ENCODE measurements at regions not wholly inside any gene's neighbourhood (a gene's known extent, or its start where the extent isn't known, plus 50 kb on each side); places are given as distances from the start of the nearest gene placed in this dataset.
A peak's percentile ranks its signal among the peaks of the same experiment; 100 is the strongest.
"Not testable (repeated sequence)": the region's sequence is repeated elsewhere in the genome, so short reads cannot be mapped to it uniquely, and the experiment has no call there.

DNA sequence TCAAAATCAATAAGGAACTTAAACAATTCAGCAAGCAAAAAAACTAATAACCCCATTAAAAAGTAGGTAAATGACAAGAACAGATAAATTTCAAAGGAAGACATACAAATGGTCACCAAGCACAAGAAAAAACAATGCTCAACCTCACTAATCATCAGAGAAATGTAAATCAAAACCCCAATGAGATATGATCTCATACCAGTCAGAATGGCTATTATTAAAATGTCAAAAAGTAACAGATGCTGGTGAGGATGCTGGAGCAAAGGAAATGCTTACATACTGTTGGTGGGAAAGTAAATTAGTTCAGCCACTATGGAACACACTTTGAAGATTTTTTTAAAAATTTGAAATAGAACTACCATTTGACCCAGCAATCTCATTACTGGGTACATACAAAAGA lies 538.0 kb downstream of the TMX3 start:
- peaks cover 5% of the 10 kb centered on the region for H3K27me3 Mint-ChIP-seq (ENCODE audit: insufficient read depth, low read depth)
- H3K4me1 ChIP-seq, result no peaks in the 10 kb centered on the region
- no peaks in the 10 kb centered on the region for H3K79me2 ChIP-seq (ENCODE audit: low read depth)
- no peaks in the 10 kb centered on the region for H3K36me3 Mint-ChIP-seq
- DNase-seq (ENCODE audit: low spot score), result no peak
- H3K4me3 ChIP-seq, result no peak overlapping the region
- no peak overlapping the region for H3K4me3 Mint-ChIP-seq
- no peak overlapping the region for H3K27ac ChIP-seq
- H3K9me3 ChIP-seq (ENCODE audit: low read depth), result no peaks in the 10 kb centered on the region
- H3K27me3 ChIP-seq, result no peaks in the 10 kb centered on the region
- no peak overlapping the region for H2AFZ ChIP-seq (replicated peaks)
- H3K36me3 ChIP-seq, result no peaks in the 10 kb centered on the region
- no peaks in the 10 kb centered on the region for H3K9me3 Mint-ChIP-seq
- no peaks in the 10 kb centered on the region for H3K4me1 Mint-ChIP-seq
- no peaks in the 10 kb centered on the region for H3F3A ChIP-seq (ENCODE audit: low read depth)
- H4K20me1 ChIP-seq (ENCODE audit: low read depth), result no peaks in the 10 kb centered on the region
- H3K4me2 ChIP-seq, result no peak overlapping the region
- H3K9ac ChIP-seq, result no peak overlapping the region
- no peak overlapping the region for H3K27ac Mint-ChIP-seq
- no peak for TF ChIP-seq EZH2 (IDR thresholded peaks at IDR 0.05)
- TF ChIP-seq, protein P1, sequence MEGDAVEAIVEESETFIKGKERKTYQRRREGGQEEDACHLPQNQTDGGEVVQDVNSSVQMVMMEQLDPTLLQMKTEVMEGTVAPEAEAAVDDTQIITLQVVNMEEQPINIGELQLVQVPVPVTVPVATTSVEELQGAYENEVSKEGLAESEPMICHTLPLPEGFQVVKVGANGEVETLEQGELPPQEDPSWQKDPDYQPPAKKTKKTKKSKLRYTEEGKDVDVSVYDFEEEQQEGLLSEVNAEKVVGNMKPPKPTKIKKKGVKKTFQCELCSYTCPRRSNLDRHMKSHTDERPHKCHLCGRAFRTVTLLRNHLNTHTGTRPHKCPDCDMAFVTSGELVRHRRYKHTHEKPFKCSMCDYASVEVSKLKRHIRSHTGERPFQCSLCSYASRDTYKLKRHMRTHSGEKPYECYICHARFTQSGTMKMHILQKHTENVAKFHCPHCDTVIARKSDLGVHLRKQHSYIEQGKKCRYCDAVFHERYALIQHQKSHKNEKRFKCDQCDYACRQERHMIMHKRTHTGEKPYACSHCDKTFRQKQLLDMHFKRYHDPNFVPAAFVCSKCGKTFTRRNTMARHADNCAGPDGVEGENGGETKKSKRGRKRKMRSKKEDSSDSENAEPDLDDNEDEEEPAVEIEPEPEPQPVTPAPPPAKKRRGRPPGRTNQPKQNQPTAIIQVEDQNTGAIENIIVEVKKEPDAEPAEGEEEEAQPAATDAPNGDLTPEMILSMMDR (IDR thresholded peaks at IDR 0.05), result no peak
- TF ChIP-seq EZH2phosphoT487 (IDR thresholded peaks at IDR 0.05), result no peak

DNA sequence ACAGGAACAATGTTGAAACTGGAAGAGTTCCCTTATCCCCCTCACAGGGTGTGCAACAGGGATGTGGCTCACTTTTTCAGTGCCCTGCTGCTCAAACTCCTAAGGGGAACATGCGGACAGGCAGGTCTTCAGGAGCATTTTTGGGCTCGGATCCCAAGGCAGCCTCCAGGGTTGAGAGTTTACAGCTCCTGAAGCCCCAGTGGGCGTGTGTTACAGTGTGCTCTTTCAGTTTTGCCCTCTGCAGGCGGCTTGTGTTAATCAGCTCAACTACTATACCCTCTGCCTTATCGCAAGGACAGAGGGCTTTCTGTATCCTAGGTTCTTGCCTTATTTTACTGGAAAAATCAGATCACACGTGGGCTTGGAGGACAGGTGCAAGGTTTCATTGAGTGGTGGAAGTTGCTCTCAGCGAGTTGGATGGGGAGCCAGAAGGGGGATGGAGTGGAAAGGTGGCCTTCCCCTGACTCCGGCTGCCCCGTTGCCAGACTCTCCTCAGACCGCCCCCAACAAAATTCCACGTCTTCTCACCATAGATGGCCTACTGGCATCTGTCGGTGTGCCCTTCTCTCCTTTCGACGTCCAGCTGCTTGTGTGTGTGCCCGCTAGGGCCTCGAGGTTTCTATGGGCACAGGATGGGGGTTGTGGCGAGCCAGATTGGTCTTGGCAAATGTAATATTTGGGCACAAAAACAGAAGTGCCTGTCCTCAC lies 541.9 kb downstream of the TMX3 start:
- no peaks in the 10 kb centered on the region for H3K4me1 ChIP-seq
- no peak overlapping the region for H3K4me2 ChIP-seq
- Mint-ChIP-seq H3K9me3 (peaks cover 9% of the 10 kb centered on the region), H3K27ac (no peak overlapping the region), H3K27me3 (ENCODE audit: insufficient read depth, low read depth) (no peaks in the 10 kb centered on the region), H3K36me3 (peaks cover 2% of the 10 kb centered on the region), H3K4me1 (no peaks in the 10 kb centered on the region), H3K4me3 (no peak overlapping the region)
- no peaks in the 10 kb centered on the region for H3K79me2 ChIP-seq (ENCODE audit: low read depth)
- peak overlapping the region; percentile 98 for H2AFZ ChIP-seq (replicated peaks)
- no peak overlapping the region for H3K9ac ChIP-seq
- no peaks in the 10 kb centered on the region for H3K27me3 ChIP-seq
- H3K4me3 ChIP-seq, result no peak overlapping the region
- peak; percentile 59 for DNase-seq (ENCODE audit: low spot score)
- TF ChIP-seq EZH2 (IDR thresholded peaks at IDR 0.05) (no peak), EZH2phosphoT487 (IDR thresholded peaks at IDR 0.05) (no peak)
- TF ChIP-seq, protein P1 (IDR thresholded peaks at IDR 0.05), result peak; percentile 32
- H3K27ac ChIP-seq, result no peak overlapping the region
- no peaks in the 10 kb centered on the region for H3F3A ChIP-seq (ENCODE audit: low read depth)
- no peaks in the 10 kb centered on the region for H4K20me1 ChIP-seq (ENCODE audit: low read depth)
- no peaks in the 10 kb centered on the region for H3K9me3 ChIP-seq (ENCODE audit: low read depth)
- no peaks in the 10 kb centered on the region for H3K36me3 ChIP-seq

DNA sequence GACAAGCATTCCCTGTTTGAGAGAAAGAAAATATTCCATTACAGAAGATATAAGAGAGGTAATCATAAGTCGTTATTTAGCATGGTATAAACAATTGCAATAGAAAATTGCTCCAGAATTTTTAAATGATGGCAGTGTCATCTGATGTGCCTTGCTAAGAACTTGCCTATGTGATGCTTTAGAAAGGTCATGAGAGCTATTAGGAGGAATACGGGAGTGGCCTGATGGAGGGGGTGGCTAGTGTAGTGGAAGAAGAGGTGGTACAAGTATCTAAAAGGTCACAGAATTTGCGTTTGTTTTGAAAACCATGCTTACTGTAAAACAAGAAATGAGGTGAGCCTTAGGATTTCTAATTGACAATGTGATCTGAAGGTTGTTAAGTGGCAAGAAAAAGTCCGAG lies 550.0 kb downstream of the TMX3 start:
- H3K9me3 Mint-ChIP-seq, result peaks cover 10% of the 10 kb centered on the region
- Histone ChIP-seq H3K9me3 (ENCODE audit: low read depth) (no peaks in the 10 kb centered on the region), H3K36me3 (no peaks in the 10 kb centered on the region), H3K27ac (no peak overlapping the region), H2AFZ (replicated peaks) (no peak overlapping the region), H3F3A (ENCODE audit: low read depth) (no peaks in the 10 kb centered on the region), H3K4me3 (no peak overlapping the region), H4K20me1 (ENCODE audit: low read depth) (no peaks in the 10 kb centered on the region), H3K9ac (no peak overlapping the region), H3K79me2 (ENCODE audit: low read depth) (no peaks in the 10 kb centered on the region), H3K4me1 (no peaks in the 10 kb centered on the region), H3K4me2 (no peak overlapping the region), H3K27me3 (no peaks in the 10 kb centered on the region)
- no peak overlapping the region for H3K4me3 Mint-ChIP-seq
- H3K36me3 Mint-ChIP-seq, result peaks cover 2% of the 10 kb centered on the region
- no peak overlapping the region for H3K27ac Mint-ChIP-seq
- no peaks in the 10 kb centered on the region for H3K4me1 Mint-ChIP-seq
- TF ChIP-seq EZH2 (IDR thresholded peaks at IDR 0.05), result no peak
- TF ChIP-seq, protein P1 (IDR thresholded peaks at IDR 0.05), result no peak
- no peak for TF ChIP-seq EZH2phosphoT487 (IDR thresholded peaks at IDR 0.05)
- H3K27me3 Mint-ChIP-seq (ENCODE audit: insufficient read depth, low read depth), result no peaks in the 10 kb centered on the region
- DNase-seq (ENCODE audit: low spot score), result no peak

DNA sequence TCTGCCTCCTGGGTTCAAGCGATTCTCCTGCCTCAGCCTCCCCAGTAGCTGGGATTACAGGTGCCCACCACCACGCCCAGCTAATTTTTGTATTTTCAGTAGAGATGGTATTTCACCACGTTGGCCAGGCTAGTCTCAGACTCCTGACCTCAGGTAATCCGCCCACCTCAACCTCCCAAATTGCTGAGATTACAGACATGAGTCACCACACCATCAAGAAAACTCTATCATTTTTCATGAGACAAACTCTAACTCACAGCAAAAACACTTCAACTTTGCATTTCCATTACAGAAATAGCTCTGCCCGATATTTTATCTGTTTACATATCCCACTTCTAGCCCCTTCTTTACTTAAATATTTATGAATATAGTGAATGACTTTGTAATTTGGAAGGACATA lies 561.1 kb downstream of the TMX3 start:
- not testable (repeated sequence) for H3K4me2 ChIP-seq; H3K79me2 ChIP-seq (ENCODE audit: low read depth); H3K27ac ChIP-seq; H3K4me1 ChIP-seq; H3K4me3 Mint-ChIP-seq; H3K27me3 ChIP-seq; H3K27ac Mint-ChIP-seq; DNase-seq (ENCODE audit: low spot score); H3K9me3 ChIP-seq (ENCODE audit: low read depth); H3K9ac ChIP-seq; H3K4me1 Mint-ChIP-seq; H3K4me3 ChIP-seq; H3F3A ChIP-seq (ENCODE audit: low read depth); H4K20me1 ChIP-seq (ENCODE audit: low read depth); H3K36me3 Mint-ChIP-seq; H3K27me3 Mint-ChIP-seq (ENCODE audit: insufficient read depth, low read depth); H2AFZ ChIP-seq (replicated peaks); H3K36me3 ChIP-seq
- H3K9me3 Mint-ChIP-seq, result peaks cover 12% of the 10 kb centered on the region
